Endothelial cell of umbilical vein (primary cell): ENCODE measurements at regions not wholly inside any gene's neighbourhood (a gene's known extent, or its start where the extent isn't known, plus 50 kb on each side); places are given as distances from the start of the nearest gene placed in this dataset.
"Not testable (repeated sequence)": the region's sequence is repeated elsewhere in the genome, so short reads cannot be mapped to it uniquely, and the experiment has no call there.

ENCODE experiments used
- BruUV-seq: library from RNA; stranded (reverse); fragments of 400-500 nt; replicated peaks from 2 replicates; lab custom pipeline; 2021; lab: Mats Ljungman, UMichigan
- CTCF ChIA-PET: fragments of 300-600, 350-600 bp; sonication (Branson Sonifier 250); formaldehyde crosslinking; loops from one replicate; lab custom pipeline; 2021; ENCODE audit warnings: antibody characterized with exemption, inconsistent platforms; lab: Charles Lee
- POLR2A ChIA-PET: fragments of 300-600, 350-600 bp; sonication (Branson Sonifier 250); formaldehyde crosslinking; loops from one replicate; lab custom pipeline; 2021; ENCODE audit warnings: antibody characterized with exemption, inconsistent platforms; lab: Charles Lee
- DNase-seq: peaks from one replicate; pipeline ENCODE4 v3.0.0-alpha.2; 2011; ENCODE audit warnings: low read depth, low spot score
- FAIRE-seq: peaks from 2 replicates; lab custom pipeline; 2011; peaks lifted over from hg19 to GRCh38; lab: Jason Lieb, UNC
- H2AFZ ChIP-seq: 2 replicates; pipeline ENCODE4 v1.6.0; 2012; ENCODE audit warnings: low read depth, low read length, control low read depth, inconsistent platforms
- H3K27ac ChIP-seq: 2 replicates; pipeline ENCODE4 v1.5.1; 2011; ENCODE audit warnings: low read depth, mild to moderate bottlenecking, control low read depth, low read length, moderate library complexity; ENCODE audit not compliant: insufficient read depth
- H3K27me3 ChIP-seq, 2 experiments: 2 replicates each; pipeline versions ENCODE4 v1.6.0 to v1.6.1; 2011; ENCODE audit warnings: low read length in 2 of 2, mixed read lengths in 1 of 2; ENCODE audit not compliant: control insufficient read depth in 2 of 2, insufficient read depth in 2 of 2
- H3K36me3 ChIP-seq, 2 experiments: 2 replicates in 1 of 2; 3 replicates in 1 of 2; pipeline ENCODE4 v1.5.1; 2011; ENCODE audit warnings: low read length in 2 of 2, mild to moderate bottlenecking in 1 of 2, moderate library complexity in 1 of 2; ENCODE audit not compliant: control insufficient read depth in 2 of 2, insufficient read depth in 2 of 2; ENCODE audit errors: extremely low read depth in 1 of 2
- H3K4me1 ChIP-seq: 3 replicates; pipeline ENCODE4 v1.5.1; 2011; ENCODE audit warnings: mild to moderate bottlenecking, low read length; ENCODE audit not compliant: control insufficient read depth, insufficient read depth; ENCODE audit errors: extremely low read depth
- H3K4me2 ChIP-seq: 2 replicates; pipeline ENCODE4 v1.6.1; 2011; ENCODE audit warnings: low read length, control low read depth, mixed read lengths; ENCODE audit not compliant: insufficient read depth
- H3K4me3 ChIP-seq, 3 experiments: fragments of 200-600 bp in 1 of 3; sonication (generic), shearing (Covaris generic) in 1 of 3; replicated peaks in 1 of 3; 2 replicates each; pipeline ENCODE4 v1.5.1; 2011 to 2016; ENCODE audit warnings: control low read depth in 3 of 3, low read length in 3 of 3, mild to moderate bottlenecking in 2 of 3, inconsistent platforms in 1 of 3, low read depth in 1 of 3, moderate library complexity in 1 of 3; ENCODE audit not compliant: insufficient read depth in 1 of 3
- H3K79me2 ChIP-seq: 2 replicates; pipeline ENCODE4 v1.6.0; 2012; ENCODE audit warnings: low read length, inconsistent platforms; ENCODE audit not compliant: control insufficient read depth, insufficient read depth
- H3K9ac ChIP-seq: replicated peaks from 2 replicates; pipeline ENCODE3; 2011; ENCODE audit warnings: low read length, control low read depth; ENCODE audit not compliant: insufficient read depth; ENCODE audit errors: extremely low read depth
- H3K9me1 ChIP-seq: replicated peaks from 3 replicates; pipeline ENCODE4 v1.6.0; 2011; ENCODE audit warnings: mild to moderate bottlenecking, low read length; ENCODE audit not compliant: control insufficient read depth, insufficient read depth; ENCODE audit errors: extremely low read depth
- H3K9me3 ChIP-seq: replicated peaks from 2 replicates; pipeline ENCODE4 v1.5.1; 2012; ENCODE audit warnings: low read length, inconsistent platforms; ENCODE audit not compliant: control insufficient read depth, insufficient read depth
- H4K20me1 ChIP-seq: replicated peaks from 2 replicates; pipeline ENCODE3; 2011; ENCODE audit warnings: mild to moderate bottlenecking, low read length; ENCODE audit not compliant: control insufficient read depth, insufficient read depth; ENCODE audit errors: extremely low read depth
- EZH2 ChIP-seq: IDR thresholded peaks from 2 replicates; pipeline ENCODE4 v1.6.1; 2012; ENCODE audit warnings: borderline replicate concordance, low read depth, mild to moderate bottlenecking, moderate library complexity, low read length, inconsistent platforms; ENCODE audit not compliant: severe bottlenecking
- FOS ChIP-seq: IDR thresholded peaks from 2 replicates; pipeline ENCODE4 v1.6.1; 2011; ENCODE audit warnings: mild to moderate bottlenecking, low read length, moderate library complexity, borderline replicate concordance; ENCODE audit not compliant: insufficient read depth
- GATA2 ChIP-seq: IDR thresholded peaks from 2 replicates; pipeline ENCODE4 v1.7.0; 2011; ENCODE audit warnings: low read depth, mild to moderate bottlenecking, moderate library complexity, mixed read lengths, low read length; ENCODE audit not compliant: insufficient read length, insufficient read depth
- JUN ChIP-seq: IDR thresholded peaks from 2 replicates; pipeline ENCODE4 v1.6.1; 2011; ENCODE audit warnings: borderline replicate concordance, low read depth; ENCODE audit not compliant: insufficient read length, insufficient read depth
- MYC ChIP-seq: IDR thresholded peaks from one replicate; pipeline ENCODE4 v1.6.1; 2011; ENCODE audit warnings: mild to moderate bottlenecking, low read depth, low read length
- POLR2A ChIP-seq: IDR thresholded peaks from 2 replicates; pipeline ENCODE4 v1.6.1; 2012; ENCODE audit warnings: low read depth, mild to moderate bottlenecking, control low read depth, low read length
- dilution Hi-C: fragments of 300-500 bp; cut with MboI; formaldehyde crosslinking; loops from one replicate; pipeline ENCODE4 v1.15.0; 2019; ENCODE audit warnings: low sequenced_read_pairs; ENCODE audit not compliant: extremely low pct_ligation_motif_present
- intact Hi-C: fragments of 100-400 bp; cut with micrococcal nuclease; formaldehyde crosslinking; loops from one replicate; pipeline ENCODE4 v1.10.0; 2022
- TF ChIP-seq, protein P1 (sequence below): IDR thresholded peaks from 2 replicates; pipeline ENCODE4 v1.6.1; 2011; ENCODE audit not compliant: insufficient read depth, insufficient read length
- TF ChIP-seq, protein P2 (sequence below), 2 donors: IDR thresholded peaks; 1 replicate in 1 of 2; 2 replicates in 1 of 2; pipeline ENCODE4 v1.5.1; 2011; ENCODE audit warnings: low read length in 2 of 2, mild to moderate bottlenecking in 2 of 2, moderate library complexity in 2 of 2, control low read depth in 1 of 2, inconsistent platforms in 1 of 2, low read depth in 1 of 2; ENCODE audit not compliant: insufficient read depth in 1 of 2; ENCODE audit errors: extremely low read depth in 1 of 2

DNA sequence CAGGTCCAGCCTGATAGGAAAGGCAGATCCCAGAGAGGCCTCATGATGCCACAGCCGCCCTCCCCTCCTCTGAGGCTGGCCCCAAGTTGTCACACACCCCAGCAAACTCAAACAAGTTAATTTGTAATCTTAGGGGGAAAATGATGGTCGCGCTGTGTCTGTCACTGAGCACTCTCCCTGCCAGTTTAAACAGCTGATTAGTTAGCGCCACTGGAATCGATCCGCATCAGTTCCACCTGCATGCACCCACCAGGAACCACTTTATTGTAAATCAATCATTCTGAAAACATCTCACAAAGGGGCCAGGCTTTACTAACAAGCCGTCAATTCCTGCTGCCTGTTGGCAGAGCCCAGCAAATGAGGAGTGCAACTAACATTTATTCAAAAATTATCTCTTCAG lies 870.9 kb downstream of the KCNMA1 start:
- Histone ChIP-seq H3K9ac (no peak overlapping the region), H2AFZ (no peak overlapping the region), H3K9me3 (no peaks in the 10 kb centered on the region), H3K27ac (no peak overlapping the region), H3K9me1 (no peaks in the 10 kb centered on the region), H3K27me3 (no peaks in the 10 kb centered on the region), H3K4me1 (no peaks in the 10 kb centered on the region), H3K4me2 (no peak overlapping the region), H4K20me1 (no peaks in the 10 kb centered on the region), H3K79me2 (no peaks in the 10 kb centered on the region), H3K4me3 (no peak overlapping the region), H3K36me3 (no peaks in the 10 kb centered on the region)
- DNase-seq (no peak), FAIRE-seq (no peak)
- no peak for TF ChIP-seq JUN
- TF ChIP-seq, protein P1, sequence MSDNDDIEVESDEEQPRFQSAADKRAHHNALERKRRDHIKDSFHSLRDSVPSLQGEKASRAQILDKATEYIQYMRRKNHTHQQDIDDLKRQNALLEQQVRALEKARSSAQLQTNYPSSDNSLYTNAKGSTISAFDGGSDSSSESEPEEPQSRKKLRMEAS, result no peak
- TF ChIP-seq, protein P2, sequence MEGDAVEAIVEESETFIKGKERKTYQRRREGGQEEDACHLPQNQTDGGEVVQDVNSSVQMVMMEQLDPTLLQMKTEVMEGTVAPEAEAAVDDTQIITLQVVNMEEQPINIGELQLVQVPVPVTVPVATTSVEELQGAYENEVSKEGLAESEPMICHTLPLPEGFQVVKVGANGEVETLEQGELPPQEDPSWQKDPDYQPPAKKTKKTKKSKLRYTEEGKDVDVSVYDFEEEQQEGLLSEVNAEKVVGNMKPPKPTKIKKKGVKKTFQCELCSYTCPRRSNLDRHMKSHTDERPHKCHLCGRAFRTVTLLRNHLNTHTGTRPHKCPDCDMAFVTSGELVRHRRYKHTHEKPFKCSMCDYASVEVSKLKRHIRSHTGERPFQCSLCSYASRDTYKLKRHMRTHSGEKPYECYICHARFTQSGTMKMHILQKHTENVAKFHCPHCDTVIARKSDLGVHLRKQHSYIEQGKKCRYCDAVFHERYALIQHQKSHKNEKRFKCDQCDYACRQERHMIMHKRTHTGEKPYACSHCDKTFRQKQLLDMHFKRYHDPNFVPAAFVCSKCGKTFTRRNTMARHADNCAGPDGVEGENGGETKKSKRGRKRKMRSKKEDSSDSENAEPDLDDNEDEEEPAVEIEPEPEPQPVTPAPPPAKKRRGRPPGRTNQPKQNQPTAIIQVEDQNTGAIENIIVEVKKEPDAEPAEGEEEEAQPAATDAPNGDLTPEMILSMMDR (IDR thresholded peaks at IDR 0.05; ENCODE audit: extremely low read depth in 1 of 2, insufficient read depth in 1 of 2, low read depth in 1 of 2, low read length in 2 of 2), result no peak
- TF ChIP-seq GATA2, result no peak
- no peak for TF ChIP-seq FOS
- TF ChIP-seq POLR2A, result no peak
- TF ChIP-seq MYC, result no peak
- TF ChIP-seq EZH2, result no peak
- intact Hi-C loops (no loop called here), dilution Hi-C loops (no loop called here)
- POLR2A ChIA-PET, result no interaction called here
- CTCF ChIA-PET, result no interaction called here
- no TSS peak for BruUV-seq

DNA sequence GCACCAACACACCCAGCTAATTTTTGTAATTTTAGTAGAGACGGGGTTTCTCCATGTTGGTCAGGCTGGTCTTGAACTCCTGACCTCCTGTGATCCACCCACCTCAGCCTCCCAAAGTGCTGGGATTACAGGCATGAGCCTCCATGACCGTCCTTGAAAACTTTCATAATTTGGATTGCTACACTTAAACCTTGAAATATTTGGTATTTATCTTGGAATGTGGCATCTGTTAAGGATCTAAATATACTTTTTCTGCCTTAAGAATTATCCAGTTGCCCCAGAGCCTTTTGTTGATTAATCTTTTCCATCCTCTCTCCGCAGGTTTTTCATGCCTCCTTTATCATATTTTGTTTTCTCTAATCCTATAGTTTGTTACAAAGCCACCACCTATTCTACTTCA lies 872.7 kb downstream of the KCNMA1 start:
- POLR2A ChIA-PET, result not testable (repeated sequence)

More for the DNA sequence above, 872.7 kb downstream of the KCNMA1 start:
- H3K9me3 ChIP-seq, H2AFZ ChIP-seq, H3K4me3 ChIP-seq, H3K4me2 ChIP-seq, CTCF ChIA-PET, H3K27ac ChIP-seq, H3K9ac ChIP-seq, FAIRE-seq, H3K9me1 ChIP-seq, BruUV-seq, intact Hi-C loops, H3K79me2 ChIP-seq, DNase-seq, H3K36me3 ChIP-seq, H4K20me1 ChIP-seq, H3K4me1 ChIP-seq, H3K27me3 ChIP-seq, dilution Hi-C loops: not testable (repeated sequence)
